Right forelimb (tissue), 1 donor: ENCODE measurements at regions not wholly inside any gene's neighbourhood (a gene's known extent, or its start where the extent isn't known, plus 50 kb on each side); places are given as distances from the start of the nearest gene placed in this dataset.

Experiments
- DNase-seq: peaks from one replicate; pipeline ENCODE4 v3.0.0-alpha.2; 2018

DNA sequence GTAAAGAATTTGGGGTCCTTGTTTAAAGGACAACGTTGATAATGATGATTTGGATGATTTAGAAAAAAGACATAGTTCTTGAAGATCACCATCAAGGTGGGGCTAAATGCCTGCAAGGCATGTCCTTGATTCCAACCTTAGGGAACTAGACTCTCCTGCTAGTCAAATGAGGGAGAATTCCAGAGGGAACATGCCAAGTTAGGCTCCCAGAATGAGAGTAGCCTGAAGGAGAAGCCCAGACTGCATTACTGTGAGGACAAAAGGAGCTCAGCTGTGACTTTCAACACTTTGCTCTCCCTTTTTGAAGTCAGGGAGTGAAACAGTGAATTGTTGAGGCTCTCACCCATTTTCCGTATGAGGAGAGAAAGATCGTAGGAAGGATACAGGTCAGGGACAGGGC is 95.2 kb upstream of the TBX3 start:
- no peak for DNase-seq

DNA sequence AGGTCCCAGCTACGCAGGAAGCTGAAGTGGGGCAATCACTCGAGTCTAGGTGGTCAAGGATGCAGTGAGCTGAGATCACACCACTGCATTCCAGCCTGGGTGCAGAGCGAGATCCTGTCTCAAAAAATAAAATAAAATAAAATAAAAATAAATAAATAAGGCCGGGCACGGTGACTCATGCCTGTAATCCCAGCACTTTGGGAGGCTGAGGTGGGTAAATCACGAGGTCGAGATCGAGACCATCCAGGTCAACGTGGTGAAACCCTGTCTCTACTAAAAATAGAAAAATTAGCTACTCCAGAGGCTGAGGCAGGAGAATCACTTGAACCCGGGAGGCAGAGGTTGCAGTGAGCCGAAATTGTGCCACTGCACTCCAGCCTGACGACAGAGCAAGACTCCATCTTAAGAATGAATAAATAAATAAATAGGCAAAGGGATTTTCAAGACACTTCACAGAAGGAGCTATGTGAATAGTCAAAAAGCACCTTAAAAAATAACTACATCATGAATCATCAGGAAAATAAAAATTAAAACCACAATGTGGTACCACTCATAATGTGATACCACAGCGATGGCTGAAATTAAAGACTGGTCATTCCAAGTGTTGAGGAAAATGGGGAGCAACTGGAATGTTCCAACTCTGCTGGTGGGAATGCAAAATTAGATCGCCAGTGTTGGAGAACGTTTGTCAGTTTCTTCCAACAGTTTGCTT is 92.9 kb upstream of the TBX3 start:
- DNase-seq, result no peak

DNA sequence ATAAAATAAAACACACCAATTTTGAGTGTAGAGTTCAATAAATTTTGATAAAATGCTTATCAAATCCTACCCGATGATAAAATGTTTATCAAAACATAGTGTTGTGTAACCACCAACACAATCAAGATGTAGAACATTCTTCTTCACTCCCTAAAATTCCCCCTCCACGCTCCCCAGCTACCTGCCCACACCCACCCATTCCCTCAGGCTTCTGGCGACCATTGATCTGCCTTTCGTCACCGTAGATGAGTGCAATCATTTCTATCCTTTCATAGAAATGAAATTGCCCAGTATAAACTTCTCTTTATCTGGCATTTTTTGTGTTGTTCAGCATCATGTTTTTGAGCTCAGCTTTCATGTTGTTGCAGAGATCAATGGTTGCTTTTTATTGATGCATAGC is 90.7 kb upstream of the TBX3 start:
- DNase-seq, result no peak

DNA sequence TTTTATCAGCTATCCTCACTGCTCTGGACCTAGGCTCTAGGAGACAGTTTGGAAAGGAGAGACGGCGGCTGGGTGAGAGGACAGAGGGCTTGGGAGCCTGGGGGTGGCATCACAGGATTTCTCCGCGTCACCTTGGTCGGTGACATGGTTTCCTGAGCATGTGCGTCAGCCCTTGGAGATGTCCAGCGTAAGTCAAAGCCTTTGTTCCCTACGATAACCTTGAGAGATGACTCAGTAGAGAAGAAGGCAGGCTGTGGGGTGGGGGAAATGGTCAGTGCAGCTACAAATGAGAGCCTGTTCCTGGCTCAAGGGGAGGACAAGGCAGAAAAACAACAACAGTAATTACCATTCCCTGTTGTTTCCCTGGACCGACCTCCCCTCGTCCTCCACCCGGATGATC is 90.2 kb upstream of the TBX3 start:
- DNase-seq, result no peak

DNA sequence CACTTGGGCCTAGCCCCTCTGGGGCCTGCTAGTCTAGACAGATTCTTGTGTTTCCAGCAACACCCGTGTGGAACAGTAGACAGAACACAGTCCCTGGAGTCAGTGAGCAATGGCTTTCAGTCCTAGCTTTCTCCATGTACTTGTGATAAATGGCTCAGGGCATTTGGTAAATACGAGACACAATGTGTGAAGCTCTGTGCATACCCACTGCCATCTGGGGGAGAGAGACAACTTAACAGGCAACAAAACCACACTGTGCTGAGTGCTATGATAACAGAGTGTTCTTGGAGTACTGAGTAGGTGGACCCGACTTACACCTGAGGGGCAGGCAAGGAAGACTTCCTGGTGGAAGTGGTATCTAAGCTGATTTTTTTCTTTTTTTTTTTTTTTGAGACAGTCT is 86.3 kb upstream of the TBX3 start:
- no peak for DNase-seq

DNA sequence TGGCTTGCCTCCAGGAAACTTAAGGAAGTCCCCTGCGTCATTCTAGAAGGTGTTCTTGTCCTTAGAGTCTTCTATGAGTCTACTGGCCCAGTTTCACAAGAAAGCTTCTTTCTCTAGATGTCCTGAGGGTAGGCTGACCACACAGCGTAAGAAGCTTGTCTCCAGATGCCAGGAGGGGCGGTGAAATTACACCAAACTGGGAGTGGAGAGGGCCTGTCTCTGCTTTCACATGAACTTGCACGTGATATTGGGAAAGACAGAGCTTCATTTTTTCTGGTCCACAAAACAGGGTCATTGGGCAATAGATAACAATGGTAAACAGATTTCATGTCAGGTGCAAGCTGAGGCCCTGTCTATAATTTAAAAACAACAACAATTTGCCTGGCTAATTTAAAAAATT is 85.7 kb upstream of the TBX3 start:
- no peak for DNase-seq

DNA sequence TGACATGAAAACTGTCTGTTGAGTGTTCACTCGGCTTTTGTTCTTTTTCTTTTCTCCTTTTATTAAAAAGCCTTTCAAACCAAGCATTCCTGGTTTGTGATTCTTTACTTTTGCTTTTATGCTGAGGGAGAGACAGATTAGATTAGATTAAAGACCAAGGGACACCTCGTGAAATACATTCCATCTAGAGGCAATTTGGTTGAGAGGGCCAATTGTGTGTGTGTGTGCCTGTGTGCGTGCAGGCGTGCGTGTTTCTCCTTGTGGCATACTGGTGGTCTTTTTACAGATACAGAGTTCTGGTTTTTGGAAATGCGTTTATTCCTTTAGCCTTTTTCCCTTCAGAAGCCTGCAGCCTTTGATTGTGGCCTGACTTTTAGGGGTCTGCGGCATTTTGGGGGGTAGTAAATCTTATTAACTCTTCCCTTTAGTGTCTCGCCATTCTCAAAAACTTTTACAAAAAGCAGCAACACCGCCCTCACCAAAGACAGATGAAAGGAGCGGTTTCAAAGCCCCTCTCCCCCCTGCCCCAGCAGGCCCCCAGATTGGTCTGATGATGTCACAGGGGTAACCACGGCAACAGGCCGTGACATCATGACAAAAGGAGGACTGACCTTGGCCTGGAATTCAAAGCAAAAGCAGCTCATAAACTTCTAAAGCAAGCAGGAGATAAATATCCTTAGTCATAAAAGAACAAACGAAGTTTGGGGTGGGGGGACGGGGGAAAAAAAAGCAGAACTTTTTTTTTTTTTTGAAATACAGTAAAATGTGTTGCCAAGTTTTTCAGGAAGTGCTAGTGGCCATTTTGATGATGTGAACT is 84.1 kb upstream of the TBX3 start:
- no peak for DNase-seq

DNA sequence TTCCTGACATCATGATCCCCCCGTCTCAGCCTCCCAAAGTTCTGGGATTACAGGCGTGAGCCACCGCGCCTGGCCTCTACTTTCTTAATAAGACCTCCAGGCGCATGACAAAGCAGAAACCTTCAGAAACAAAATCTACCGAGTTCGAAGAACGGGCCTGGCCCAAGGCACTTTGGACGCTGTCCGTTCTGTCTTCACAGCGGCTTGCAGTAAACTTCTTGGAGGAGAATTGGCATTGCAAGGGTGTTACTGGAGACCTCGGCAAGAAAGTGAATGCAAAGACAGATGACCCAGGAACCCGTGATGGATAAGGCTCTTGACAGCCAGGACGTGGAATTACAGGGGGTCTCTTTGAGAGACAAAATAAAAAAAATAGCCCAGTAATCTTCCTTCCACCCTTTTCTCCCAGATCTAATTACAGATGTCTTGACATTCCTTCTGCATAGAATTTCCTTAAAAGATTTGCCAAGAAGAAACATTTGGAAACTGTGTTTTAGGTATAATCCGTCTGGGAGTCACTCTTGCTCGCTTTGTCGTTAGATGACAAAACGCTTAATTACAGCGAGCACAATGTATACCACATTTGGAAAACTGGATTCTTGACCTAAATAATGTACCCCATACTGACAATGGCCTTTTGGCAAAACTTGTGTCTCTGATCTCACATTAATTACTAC is 83.2 kb upstream of the TBX3 start:
- DNase-seq, result no peak

GRCh38 chr12:114765960-114766691 is 82.2 kb upstream of the TBX3 start:
- no peak for DNase-seq

GRCh38 chr12:114764510-114764909 is 80.5 kb upstream of the TBX3 start:
- DNase-seq, result no peak

DNA sequence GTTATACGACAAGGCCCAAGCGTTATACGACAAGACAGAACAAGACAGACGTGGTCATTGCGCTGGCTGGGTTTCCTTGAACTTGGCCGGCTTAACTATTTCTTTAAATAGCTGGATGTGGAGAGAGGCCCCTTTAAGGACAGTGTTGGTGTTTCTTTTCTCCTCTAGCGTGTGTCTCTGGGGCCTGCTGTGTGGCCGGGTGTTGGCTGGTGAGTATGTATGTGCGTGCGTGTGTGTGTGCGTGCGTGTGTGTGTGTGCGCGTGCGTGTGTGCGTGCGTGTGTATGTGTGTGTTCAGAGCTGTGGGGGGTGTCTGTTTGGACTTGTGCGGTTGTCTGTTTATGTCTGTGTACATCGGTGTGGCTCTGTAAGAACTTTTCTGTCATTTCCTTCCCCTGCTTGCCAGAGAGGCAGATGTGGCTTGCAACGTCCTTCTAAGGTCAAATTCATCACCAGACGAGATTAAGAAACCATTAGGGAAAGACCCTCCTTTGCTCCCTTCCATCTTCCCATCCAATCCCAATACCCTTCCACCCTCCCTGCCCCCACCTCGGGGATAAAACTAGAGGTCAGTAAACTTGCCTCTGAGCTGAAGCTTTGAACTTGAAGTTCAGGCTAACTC is 78.6 kb upstream of the TBX3 start:
- peak; percentile 79 for DNase-seq

GRCh38 chr12:114760151-114760877 is 76.3 kb upstream of the TBX3 start:
- DNase-seq, result no peak

GRCh38 chr12:114759635-114760034 is 75.7 kb upstream of the TBX3 start:
- DNase-seq, result no peak

DNA sequence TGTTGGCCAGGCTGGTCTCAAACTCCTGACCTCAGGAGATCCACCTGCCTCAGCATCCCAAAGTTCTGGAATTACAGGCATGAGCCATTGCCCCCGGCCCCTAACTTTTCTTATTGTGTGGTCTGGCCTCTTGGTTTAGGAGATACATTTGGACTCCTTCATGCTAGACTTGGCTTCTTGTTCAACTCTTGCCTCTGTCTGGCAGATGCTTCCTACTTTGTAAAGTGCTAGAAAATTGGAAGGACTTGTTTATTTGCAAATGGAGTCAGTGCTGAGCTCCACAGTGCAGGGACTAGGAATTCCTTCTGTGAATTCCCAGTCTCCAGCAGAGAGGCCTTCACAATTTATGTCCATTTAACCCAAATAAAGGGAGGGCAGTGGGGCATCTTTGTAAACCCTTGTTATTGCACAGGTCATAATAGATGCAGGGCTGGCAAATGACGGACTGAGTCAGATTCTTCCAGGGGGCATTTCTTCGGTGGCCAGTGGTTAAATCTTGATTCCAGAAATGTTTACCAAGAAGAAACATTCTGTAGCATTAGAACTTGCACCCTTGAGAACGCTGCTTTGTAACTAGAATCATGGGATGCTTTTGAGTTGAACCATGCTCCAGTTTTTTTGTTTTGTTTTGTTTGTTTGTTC is 73.8 kb upstream of the TBX3 start:
- DNase-seq, result no peak

GRCh38 chr12:114752217-114752616 is 68.2 kb upstream of the TBX3 start:
- no peak for DNase-seq

GRCh38 chr12:114751712-114752111 is 67.7 kb upstream of the TBX3 start:
- no peak for DNase-seq

- no peak for DNase-seq
Observed at GRCh38 chr12:114750917-114751316, 66.9 kb upstream of the TBX3 start.

GRCh38 chr12:114749065-114749464 is 65.1 kb upstream of the TBX3 start:
- DNase-seq, result no peak

GRCh38 chr12:114747012-114747858 is 63.3 kb upstream of the TBX3 start:
- no peak for DNase-seq

DNA sequence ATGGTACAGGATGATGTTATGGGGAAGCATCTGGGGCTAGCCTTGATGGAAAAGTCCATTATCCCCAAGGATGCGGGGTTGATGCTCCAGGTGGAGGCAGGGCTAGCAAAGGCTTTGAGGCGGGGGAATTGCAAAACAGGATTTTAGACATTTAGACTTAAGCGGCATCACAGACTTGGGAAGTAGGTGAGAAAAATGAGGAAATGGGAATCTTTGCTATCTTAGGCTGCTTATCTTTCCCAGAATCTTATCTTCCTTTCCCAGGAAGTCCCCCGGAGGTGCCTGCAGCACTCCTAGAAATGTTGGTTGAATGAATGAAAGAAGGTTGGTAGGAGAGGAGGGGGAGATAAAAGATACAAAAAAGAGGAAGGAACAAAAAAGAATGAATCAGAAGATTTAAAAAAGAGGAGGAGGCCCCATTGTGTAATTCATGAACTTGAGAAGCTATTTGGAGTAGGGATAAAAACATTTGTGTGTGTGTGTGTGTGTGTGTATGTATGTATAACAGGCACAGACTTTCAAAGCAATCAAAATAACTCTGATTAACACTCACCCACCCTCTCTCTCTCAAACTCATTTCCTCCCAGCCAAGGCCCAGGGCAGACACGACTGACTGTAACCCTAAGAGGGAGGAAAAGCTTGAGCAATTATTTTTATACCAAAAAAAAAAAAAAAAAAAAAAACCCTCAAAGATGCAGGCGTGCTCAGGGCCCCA is 62.5 kb upstream of the TBX3 start:
- DNase-seq, result no peak
